HEK293 (cell line): ENCODE measurements at regions not wholly inside any gene's neighbourhood (a gene's known extent, or its start where the extent isn't known, plus 50 kb on each side); places are given as distances from the start of the nearest gene placed in this dataset.

ENCODE experiments used
- KLF1 ChIP-seq: fragments of 450-650 bp; formaldehyde crosslinking; IDR thresholded peaks from 2 replicates; pipeline ENCODE4 v1.5.1; 2016; ENCODE audit warnings: missing biosample characterization, missing genetic modification characterization
- MZF1 ChIP-seq: fragments of 450-650 bp; formaldehyde crosslinking; IDR thresholded peaks from 2 replicates; pipeline ENCODE4 v1.5.1; 2017; ENCODE audit warnings: missing biosample characterization, missing genetic modification characterization, borderline replicate concordance
- REPIN1 ChIP-seq: fragments of 450-650 bp; formaldehyde crosslinking; IDR thresholded peaks from 2 replicates; pipeline ENCODE4 v1.5.1; 2017; ENCODE audit warnings: missing biosample characterization, missing genetic modification characterization, low read depth
- SP7 ChIP-seq: fragments of 450-650 bp; formaldehyde crosslinking; IDR thresholded peaks from 2 replicates; pipeline ENCODE4 v1.5.1; 2016; ENCODE audit warnings: missing biosample characterization, missing genetic modification characterization
- ZNF146 ChIP-seq: fragments of 450-650 bp; formaldehyde crosslinking; IDR thresholded peaks from 2 replicates; pipeline ENCODE4 v1.5.1; 2016; ENCODE audit warnings: missing biosample characterization, missing genetic modification characterization
- TF ChIP-seq, protein P1 (sequence below): fragments of 450-650 bp; formaldehyde crosslinking; IDR thresholded peaks from 2 replicates; pipeline ENCODE4 v1.5.1; 2016; ENCODE audit warnings: missing biosample characterization, missing genetic modification characterization
- TF ChIP-seq, protein P2 (sequence below): fragments of 450-650 bp; formaldehyde crosslinking; IDR thresholded peaks from 2 replicates; pipeline ENCODE4 v1.5.1; 2016; ENCODE audit warnings: missing biosample characterization, missing genetic modification characterization
- TF ChIP-seq, protein P3 (sequence below): fragments of 450-650 bp; formaldehyde crosslinking; IDR thresholded peaks from 2 replicates; pipeline ENCODE4 v1.5.1; 2016; ENCODE audit warnings: missing biosample characterization, missing genetic modification characterization

DNA sequence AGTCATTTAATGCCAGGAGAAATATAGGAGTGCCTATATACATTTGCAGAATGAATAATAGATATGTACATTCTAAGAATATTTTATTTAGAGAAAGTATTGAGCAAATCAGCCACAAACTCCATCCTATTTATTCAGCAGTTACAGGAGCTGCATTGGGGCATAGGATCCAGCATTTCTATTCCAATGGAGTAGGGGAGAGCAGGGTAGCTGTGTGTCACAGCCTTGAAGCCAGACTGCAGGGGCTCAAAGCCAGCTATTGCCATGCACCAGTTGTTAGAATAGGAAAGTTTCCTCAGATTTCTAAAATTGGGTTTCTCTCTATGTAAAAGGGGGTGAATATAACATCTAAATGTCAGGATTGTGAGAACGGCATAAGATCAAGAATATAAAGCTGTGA lies 116.8 kb upstream of the MYO3A start:
- no peak for TF ChIP-seq SP7
- TF ChIP-seq, protein P1, sequence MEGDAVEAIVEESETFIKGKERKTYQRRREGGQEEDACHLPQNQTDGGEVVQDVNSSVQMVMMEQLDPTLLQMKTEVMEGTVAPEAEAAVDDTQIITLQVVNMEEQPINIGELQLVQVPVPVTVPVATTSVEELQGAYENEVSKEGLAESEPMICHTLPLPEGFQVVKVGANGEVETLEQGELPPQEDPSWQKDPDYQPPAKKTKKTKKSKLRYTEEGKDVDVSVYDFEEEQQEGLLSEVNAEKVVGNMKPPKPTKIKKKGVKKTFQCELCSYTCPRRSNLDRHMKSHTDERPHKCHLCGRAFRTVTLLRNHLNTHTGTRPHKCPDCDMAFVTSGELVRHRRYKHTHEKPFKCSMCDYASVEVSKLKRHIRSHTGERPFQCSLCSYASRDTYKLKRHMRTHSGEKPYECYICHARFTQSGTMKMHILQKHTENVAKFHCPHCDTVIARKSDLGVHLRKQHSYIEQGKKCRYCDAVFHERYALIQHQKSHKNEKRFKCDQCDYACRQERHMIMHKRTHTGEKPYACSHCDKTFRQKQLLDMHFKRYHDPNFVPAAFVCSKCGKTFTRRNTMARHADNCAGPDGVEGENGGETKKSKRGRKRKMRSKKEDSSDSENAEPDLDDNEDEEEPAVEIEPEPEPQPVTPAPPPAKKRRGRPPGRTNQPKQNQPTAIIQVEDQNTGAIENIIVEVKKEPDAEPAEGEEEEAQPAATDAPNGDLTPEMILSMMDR: no peak
- no peak for TF ChIP-seq ZNF146 (tag by site-specific recombination)
- TF ChIP-seq, protein P2, sequence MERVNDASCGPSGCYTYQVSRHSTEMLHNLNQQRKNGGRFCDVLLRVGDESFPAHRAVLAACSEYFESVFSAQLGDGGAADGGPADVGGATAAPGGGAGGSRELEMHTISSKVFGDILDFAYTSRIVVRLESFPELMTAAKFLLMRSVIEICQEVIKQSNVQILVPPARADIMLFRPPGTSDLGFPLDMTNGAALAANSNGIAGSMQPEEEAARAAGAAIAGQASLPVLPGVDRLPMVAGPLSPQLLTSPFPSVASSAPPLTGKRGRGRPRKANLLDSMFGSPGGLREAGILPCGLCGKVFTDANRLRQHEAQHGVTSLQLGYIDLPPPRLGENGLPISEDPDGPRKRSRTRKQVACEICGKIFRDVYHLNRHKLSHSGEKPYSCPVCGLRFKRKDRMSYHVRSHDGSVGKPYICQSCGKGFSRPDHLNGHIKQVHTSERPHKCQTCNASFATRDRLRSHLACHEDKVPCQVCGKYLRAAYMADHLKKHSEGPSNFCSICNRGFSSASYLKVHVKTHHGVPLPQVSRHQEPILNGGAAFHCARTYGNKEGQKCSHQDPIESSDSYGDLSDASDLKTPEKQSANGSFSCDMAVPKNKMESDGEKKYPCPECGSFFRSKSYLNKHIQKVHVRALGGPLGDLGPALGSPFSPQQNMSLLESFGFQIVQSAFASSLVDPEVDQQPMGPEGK (tag by site-specific recombination): no peak
- TF ChIP-seq KLF1 (tag by site-specific recombination): no peak
- no peak for TF ChIP-seq REPIN1 (tag by site-specific recombination)
- TF ChIP-seq, protein P3, sequence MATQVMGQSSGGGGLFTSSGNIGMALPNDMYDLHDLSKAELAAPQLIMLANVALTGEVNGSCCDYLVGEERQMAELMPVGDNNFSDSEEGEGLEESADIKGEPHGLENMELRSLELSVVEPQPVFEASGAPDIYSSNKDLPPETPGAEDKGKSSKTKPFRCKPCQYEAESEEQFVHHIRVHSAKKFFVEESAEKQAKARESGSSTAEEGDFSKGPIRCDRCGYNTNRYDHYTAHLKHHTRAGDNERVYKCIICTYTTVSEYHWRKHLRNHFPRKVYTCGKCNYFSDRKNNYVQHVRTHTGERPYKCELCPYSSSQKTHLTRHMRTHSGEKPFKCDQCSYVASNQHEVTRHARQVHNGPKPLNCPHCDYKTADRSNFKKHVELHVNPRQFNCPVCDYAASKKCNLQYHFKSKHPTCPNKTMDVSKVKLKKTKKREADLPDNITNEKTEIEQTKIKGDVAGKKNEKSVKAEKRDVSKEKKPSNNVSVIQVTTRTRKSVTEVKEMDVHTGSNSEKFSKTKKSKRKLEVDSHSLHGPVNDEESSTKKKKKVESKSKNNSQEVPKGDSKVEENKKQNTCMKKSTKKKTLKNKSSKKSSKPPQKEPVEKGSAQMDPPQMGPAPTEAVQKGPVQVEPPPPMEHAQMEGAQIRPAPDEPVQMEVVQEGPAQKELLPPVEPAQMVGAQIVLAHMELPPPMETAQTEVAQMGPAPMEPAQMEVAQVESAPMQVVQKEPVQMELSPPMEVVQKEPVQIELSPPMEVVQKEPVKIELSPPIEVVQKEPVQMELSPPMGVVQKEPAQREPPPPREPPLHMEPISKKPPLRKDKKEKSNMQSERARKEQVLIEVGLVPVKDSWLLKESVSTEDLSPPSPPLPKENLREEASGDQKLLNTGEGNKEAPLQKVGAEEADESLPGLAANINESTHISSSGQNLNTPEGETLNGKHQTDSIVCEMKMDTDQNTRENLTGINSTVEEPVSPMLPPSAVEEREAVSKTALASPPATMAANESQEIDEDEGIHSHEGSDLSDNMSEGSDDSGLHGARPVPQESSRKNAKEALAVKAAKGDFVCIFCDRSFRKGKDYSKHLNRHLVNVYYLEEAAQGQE (tag by site-specific recombination): no peak
- no peak for TF ChIP-seq MZF1 (tag by site-specific recombination)
